ENCODE measurements at regions not wholly inside any gene's neighbourhood (a gene's known extent, or its start where the extent isn't known, plus 50 kb on each side); places are given as distances from the start of the nearest gene placed in this dataset.
"Not testable (repeated sequence)": the region's sequence is repeated elsewhere in the genome, so short reads cannot be mapped to it uniquely, and the experiment has no call there.

DNA sequence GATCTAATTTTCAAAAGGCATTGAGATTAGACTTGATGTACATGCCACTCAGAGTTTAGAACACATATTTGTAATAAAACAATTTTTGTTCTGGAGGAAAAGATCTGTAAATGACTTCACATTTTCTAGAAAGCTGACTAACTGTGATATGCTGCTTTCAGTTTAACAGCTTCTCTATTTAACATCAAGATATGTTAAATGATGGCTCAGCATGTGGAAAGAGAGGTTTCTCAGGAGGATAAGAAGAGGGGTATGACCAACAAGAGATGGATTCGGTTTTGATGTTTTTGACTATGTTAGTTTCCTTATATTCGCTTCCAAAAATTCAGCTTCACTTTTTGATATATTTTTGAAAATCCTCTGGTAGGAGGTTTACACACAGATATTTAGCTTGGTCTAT is 698.7 kb downstream of the GLUD2 start:
- no peak for DNase-seq

- not testable (repeated sequence) for DNase-seq
Observed at GRCh38 chrX:121753602-121754001, 706.2 kb downstream of the GLUD2 start.

- DNase-seq = no peak
Observed at GRCh38 chrX:121754301-121754700, 706.9 kb downstream of the GLUD2 start.

DNA sequence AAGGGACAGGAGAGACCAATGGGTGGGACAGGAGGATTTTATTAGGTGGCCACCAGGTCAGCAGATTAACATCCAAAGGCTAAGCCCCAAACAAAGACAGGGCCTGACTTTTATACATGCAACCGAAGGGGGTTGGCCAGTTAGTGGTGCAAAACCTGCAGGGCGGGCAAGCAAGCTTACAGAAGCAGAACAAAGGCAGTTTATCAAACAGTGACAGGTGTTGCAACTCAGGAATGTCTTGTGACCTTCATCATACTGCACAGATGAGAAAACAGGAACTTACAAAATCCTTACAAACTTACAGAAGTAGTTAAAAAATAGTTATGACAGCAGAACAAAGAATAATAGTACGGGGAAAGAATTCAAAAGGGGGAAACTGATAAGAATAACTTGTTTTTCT is 708.1 kb downstream of the GLUD2 start:
- no peak for DNase-seq

DNA sequence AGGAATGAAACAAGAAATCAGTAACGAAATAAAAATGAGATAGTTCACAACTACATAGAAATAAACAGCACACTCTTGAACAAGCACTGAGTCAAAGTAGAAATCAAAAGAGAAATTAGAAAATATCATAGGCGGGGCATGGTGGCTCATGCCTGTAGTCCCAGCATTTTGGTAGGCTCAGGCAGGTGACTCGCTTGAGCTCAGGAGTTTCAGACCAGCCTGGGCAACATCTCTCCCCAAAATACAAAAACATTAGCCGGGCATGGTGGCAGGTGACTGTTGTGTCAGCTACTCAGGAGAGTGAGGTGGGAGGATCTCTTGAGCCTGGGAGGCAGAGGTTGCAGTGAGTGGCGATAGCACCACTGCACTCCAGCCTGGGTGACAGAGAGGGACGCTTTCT is 714.4 kb downstream of the GLUD2 start:
- no peak for DNase-seq

- DNase-seq = no peak
Observed at GRCh38 chrX:121763671-121764070, 716.3 kb downstream of the GLUD2 start.

DNA sequence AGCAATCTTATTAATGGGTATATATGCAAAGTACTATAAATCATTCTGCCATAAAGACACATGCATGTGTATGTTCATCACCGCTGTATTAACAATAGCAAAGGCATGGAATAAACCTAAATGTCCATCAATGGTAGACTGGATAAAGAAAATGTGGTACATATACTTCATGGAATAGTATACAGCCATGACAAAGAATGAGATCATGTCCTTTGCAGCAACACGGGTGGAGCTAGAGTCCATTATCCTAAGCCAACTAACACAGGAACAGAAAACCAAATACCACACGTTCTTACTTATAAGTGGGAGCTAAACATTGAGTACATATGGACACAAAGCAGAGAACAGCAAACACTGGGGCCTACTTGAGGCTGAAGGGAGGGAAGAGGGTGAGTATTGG is 720.8 kb downstream of the GLUD2 start:
- not testable (repeated sequence) for DNase-seq

- no peak for DNase-seq
Observed at GRCh38 chrX:121781991-121782390, 734.6 kb downstream of the GLUD2 start.

DNA sequence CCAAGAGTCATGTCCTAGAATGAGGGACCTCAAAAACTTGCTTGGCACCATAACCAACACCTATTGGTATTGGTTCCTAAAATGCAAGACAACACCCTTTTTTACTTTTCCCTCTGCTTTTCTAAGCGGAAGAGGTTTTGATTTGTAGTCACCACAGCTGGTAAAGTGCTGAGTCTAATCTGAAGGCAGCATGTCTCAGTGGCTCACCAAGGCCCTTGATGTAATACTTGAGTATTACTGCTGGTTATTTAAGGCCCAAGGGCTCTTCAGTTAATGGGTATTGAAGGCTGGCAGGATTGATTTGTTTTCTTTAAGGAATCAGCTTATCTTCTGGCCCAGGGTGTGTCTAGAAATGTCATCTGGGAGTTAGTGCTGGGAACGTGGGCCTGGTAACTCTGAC is 735.1 kb downstream of the GLUD2 start:
- no peak for DNase-seq

- DNase-seq = no peak
Observed at GRCh38 chrX:121782976-121783375, 735.6 kb downstream of the GLUD2 start.

DNA sequence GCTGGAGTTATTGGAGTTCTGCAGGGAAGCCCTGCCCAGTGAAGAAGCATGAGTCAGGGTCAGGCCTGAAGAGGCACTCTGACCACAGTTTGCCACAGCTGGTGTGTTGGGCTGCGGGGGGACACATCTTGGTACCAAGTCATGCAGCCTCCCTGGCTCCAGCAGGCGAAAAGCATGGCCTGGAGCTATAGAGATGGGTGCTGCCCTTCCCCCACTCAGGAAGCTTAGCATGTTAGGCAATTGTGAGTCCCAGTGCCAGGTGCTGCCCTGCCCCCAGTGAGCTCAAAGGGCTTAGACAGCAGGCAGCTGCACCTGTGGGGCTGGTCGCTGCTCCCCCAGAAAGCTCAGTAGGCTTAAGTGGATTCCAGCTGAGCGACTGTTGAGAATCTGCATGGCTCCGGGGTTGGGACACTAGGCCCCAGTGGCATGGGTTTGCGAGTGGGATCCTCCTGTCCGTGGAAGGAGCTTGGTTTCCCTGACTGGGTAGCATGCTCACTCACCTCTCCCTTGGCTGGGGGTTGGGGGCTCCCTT is 755.5 kb downstream of the GLUD2 start:
- no peak for DNase-seq

- DNase-seq = no peak
Observed at GRCh38 chrX:121823406-121823805, 776.0 kb downstream of the GLUD2 start.

DNA sequence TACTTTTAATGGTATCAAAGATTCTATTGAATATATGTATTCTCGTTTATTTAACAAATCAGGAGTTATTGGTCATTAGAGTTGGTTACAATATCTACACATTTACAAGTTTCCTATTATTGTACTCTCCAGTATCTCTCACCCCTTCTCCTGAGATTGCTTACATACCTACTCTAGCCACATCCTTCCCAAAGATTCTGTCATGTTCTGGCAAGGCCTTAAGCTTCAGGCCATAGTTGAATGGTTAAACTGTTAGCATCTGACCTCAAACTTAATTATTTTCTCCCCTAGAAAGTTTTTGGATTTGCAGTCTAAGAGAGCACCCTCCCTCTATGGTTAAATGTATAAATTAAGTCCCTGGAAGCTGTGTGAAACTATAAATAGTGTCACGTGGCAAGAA is 784.2 kb downstream of the GLUD2 start:
- no peak for DNase-seq

- DNase-seq = no peak
Observed at GRCh38 chrX:121832446-121832845, 785.0 kb downstream of the GLUD2 start.

- no peak for DNase-seq
Observed at GRCh38 chrX:121836000-121836399, 788.6 kb downstream of the GLUD2 start.

GRCh38 chrX:121851033-121851432 is 803.6 kb downstream of the GLUD2 start:
- no peak for DNase-seq

- no peak for DNase-seq
Observed at GRCh38 chrX:121853762-121854613, 806.6 kb downstream of the GLUD2 start.

DNA sequence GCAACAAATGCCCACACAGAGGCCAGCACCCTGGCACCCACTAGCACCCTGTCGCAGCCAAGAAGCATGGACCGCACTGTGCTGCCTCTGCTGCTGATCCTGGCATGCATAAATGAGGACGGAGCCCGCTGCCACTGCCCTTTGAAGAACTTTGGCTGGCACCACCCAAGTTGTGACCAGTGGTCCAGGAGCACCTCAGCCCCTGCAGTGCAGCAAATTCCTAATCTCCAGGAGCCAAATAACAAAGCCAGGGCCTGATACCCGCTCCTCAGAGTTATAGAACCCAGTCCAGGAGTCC is 807.2 kb downstream of the GLUD2 start:
- no peak for DNase-seq

DNA sequence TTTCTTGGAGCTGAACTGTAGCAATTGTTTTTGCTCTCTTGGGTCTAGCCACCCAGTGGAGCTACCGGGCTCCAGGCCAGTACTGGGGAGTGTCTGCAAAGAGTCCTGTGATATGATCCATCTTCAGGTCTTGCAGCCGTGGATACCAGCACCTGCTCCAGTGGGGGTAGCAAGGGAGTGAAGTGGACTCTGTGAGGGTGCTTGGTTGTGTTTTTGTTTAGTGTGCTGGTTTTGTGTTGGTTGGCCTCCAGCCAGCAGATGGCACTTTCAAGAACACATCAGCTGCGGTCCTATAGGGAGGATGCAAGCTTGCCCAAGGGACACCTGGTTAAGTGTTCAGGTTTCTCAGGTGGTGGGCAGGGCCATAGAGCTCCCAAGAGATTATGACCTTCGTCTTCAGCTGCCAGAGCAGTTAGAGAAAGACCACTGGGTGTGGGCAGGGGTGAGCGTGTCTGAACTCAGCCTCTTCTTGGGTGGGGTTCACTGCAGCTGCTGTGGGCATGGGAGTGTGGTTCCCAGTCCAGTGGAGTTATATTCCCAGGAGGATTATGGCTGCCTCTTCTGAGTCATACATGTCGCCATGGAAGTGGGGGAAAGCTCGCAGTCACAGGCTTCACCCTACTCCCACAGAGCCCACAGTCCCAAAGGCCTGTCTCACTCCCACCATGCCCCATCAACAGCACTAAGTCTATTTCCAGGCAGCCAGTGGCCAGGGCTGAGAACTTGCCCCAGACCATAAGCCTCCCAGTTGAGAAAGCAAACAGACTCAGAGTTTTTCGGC is 811.6 kb downstream of the GLUD2 start:
- DNase-seq = no peak

DNA sequence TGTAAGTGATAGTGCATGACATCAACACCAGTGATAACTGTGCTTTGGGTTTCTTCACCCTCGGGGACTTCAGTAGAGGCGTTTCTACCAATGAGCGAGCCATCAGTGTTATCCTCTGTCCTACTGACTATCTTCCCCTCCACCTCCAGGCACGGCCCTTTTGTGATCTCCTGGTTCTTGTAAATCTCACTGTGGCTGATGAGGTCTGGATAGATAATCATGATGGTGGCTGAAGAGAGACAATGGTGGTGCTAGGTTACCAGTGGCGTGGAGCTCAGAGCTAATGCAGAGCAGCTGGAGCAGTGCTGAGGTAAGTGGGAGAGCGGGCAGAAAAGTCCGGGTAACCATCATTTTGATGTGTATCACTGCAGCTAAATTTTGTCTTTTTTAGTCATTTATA is 816.6 kb downstream of the GLUD2 start:
- no peak for DNase-seq

DNA sequence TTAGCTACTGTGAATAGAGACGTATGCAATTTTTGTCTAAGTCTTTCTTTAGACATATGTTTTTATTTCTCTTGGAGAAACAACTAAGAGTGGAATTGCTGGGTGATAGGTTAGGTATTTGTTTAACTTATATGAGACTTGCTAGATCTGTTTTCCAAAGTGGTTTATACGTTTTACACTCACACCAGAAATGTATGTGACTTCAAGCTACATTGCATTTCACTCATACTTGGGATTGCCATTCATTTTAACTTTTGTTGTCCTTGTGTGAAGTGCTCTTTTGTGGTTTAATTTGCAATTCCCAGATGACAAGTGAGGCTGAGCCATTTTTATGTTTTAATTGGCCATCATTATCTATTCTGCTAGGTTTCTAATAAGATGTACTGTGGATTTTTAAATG is 817.2 kb downstream of the GLUD2 start:
- no peak for DNase-seq

- DNase-seq = no peak
Observed at GRCh38 chrX:121869876-121870477, 822.6 kb downstream of the GLUD2 start.

GRCh38 chrX:121871122-121871521 is 823.7 kb downstream of the GLUD2 start:
- no peak for DNase-seq

- DNase-seq = no peak
Observed at GRCh38 chrX:121876305-121876704, 828.9 kb downstream of the GLUD2 start.

Measured in NCI-H1694 (cell line).